ENCODE measurements at regions not wholly inside any gene's neighbourhood (a gene's known extent, or its start where the extent isn't known, plus 50 kb on each side); places are given as distances from the start of the nearest gene placed in this dataset.

DNA sequence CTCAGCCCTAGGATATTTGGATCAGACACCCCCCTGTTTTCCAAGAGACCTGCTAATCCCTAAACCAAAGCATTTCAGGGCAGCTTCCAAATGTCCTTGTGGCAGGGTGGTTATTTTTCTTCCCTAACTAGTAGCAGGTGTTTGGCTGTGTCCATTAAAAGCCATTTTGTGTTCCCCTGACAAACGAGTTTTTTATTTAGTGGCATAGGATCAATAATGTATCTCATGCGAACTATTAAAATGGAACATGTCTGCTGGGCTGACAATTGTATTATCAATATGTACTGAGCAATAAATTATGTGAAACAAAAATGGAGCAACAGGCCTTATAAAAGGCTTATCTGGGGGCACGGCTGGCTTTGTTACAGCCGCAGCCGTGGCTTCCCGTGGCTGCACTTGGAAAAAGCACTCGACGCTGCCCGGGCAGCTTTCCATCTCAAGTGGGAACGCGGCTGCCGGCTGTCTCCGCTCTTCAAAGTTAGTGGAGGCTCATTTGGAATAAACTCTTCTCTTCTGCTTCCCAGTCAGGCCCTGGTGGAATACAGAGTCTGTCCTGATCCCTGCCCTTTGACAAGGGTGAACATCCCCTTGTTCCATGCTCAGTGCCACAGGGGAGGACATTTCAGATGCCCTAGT lies 554.3 kb downstream of the TYW1 start:
- no peaks in the 10 kb centered on the region for H3K79me1 ChIP-seq (ENCODE audit: low read depth, low read length)
- H3K36me3 ChIP-seq (ENCODE audit: control insufficient read depth in 2 of 4, insufficient read depth in 4 of 4, low read length in 3 of 4) = no peaks in the 10 kb centered on the region
- H4K20me1 ChIP-seq (replicated peaks in 1 of 2; ENCODE audit: control insufficient read depth in 1 of 2, insufficient read depth in 2 of 2, low read length in 2 of 2) = no peaks in the 10 kb centered on the region
- H3K23me2 ChIP-seq (ENCODE audit: low read depth, low read length) = no peaks in the 10 kb centered on the region
- H3K4me1 ChIP-seq (replicated peaks in 1 of 4; ENCODE audit: control insufficient read depth in 3 of 4, insufficient read depth in 4 of 4, low read length in 3 of 4) = no peaks in the 10 kb centered on the region
- H2AK5ac ChIP-seq (ENCODE audit: low read depth, low read length) = no peak overlapping the region
- no peaks in the 10 kb centered on the region for H3K79me2 ChIP-seq (ENCODE audit: control insufficient read depth in 1 of 2, insufficient read depth in 2 of 2, low read length in 2 of 2)
- H3K9ac ChIP-seq (replicated peaks in 1 of 4; ENCODE audit: extremely low read depth in 1 of 4, low read depth in 3 of 4, low read length in 3 of 4) = no peak overlapping the region
- no peak overlapping the region for H3K4me2 ChIP-seq (ENCODE audit: insufficient read depth in 1 of 2, low read depth in 2 of 2, low read length in 2 of 2)
- H2BK20ac ChIP-seq (ENCODE audit: low read length) = no peak overlapping the region
- H3K4ac ChIP-seq (replicated peaks; ENCODE audit: insufficient read length, low read depth, low read length) = no peak overlapping the region
- H3K27ac ChIP-seq (ENCODE audit: low read depth, low read length) = no peak overlapping the region
- no peak overlapping the region for H3K23ac ChIP-seq (ENCODE audit: insufficient read length)
- DNase-seq (ENCODE audit: low read depth in 1 of 2, low spot score in 2 of 2) (no peak), FAIRE-seq (no peak)
- ChIA-PET CTCF (ENCODE audit: partially characterized antibody) (no interaction called here), POLR2A (ENCODE audit: partially characterized antibody) (no interaction called here)
- no peaks in the 10 kb centered on the region for H3K9me3 ChIP-seq (ENCODE audit: insufficient read depth in 2 of 2, low read depth in 1 of 2, low read length in 1 of 2)
- H3K27me3 ChIP-seq (replicated peaks in 1 of 4; ENCODE audit: control insufficient read depth in 3 of 4, extremely low read depth in 1 of 4, insufficient read depth in 3 of 4, low read length in 3 of 4) = no peaks in the 10 kb centered on the region
- no peak overlapping the region for H2BK5ac ChIP-seq (ENCODE audit: low read depth, low read length)
- H4K91ac ChIP-seq (replicated peaks; ENCODE audit: insufficient read length, low read length) = no peak overlapping the region
- H3K4me3 ChIP-seq (ENCODE audit: extremely low read depth in 1 of 4, insufficient read depth in 2 of 4, low read depth in 3 of 4, low read length in 4 of 4) = no peak overlapping the region
- H2AFZ ChIP-seq (ENCODE audit: low read length) = no peak overlapping the region
- no peak overlapping the region for H3K18ac ChIP-seq (ENCODE audit: extremely low read depth, low read length)
- no peak overlapping the region for H4K8ac ChIP-seq (ENCODE audit: extremely low read depth, insufficient read depth, low read length)
- 86% methylated on average over 13 of the region's 13 CpGs; no CpG with 5 or more reads in 1 of the 2 experiments for WGBS, 2 experiments (ENCODE audit: extremely low coverage in 1 of 2, insufficient coverage in 1 of 2, insufficient read length in 1 of 2, insufficient replicate concordance in 2 of 2, low coverage in 1 of 2, low lambda C conversion rate in 2 of 2, missing lambda C conversion rate in 1 of 2)
- no peak overlapping the region for H4K5ac ChIP-seq (ENCODE audit: insufficient read length, low read depth, low read length)
- H3K56ac ChIP-seq (replicated peaks; ENCODE audit: insufficient read length, low read depth, low read length) = no peak overlapping the region
- H2BK15ac ChIP-seq (ENCODE audit: low read length) = no peak overlapping the region
- no peak overlapping the region for H2BK12ac ChIP-seq (ENCODE audit: low read depth, low read length)
- H3K14ac ChIP-seq (ENCODE audit: insufficient read length) = no peak overlapping the region
- no peak overlapping the region for H2BK120ac ChIP-seq (replicated peaks; ENCODE audit: low read depth, low read length)
- TF ChIP-seq PHF8 (conservative IDR thresholded peaks at IDR 0.05; ENCODE audit: low read depth, low read length) (no peak), EZH2 (IDR thresholded peaks at IDR 0.05; ENCODE audit: low read depth, low read length, severe bottlenecking) (no peak), RFX5 (IDR thresholded peaks at IDR 0.05; ENCODE audit: borderline replicate concordance, low read depth, low read length) (no peak), GTF2F1 (IDR thresholded peaks at IDR 0.05; ENCODE audit: borderline replicate concordance, low read depth, low read length) (no peak), CBX8 (IDR thresholded peaks at IDR 0.05; ENCODE audit: borderline replicate concordance, low read depth, low read length) (no peak), TAF7 (optimal IDR thresholded peaks at IDR 0.05; ENCODE audit: borderline replicate concordance, low read depth, low read length) (no peak), KDM4A (IDR thresholded peaks at IDR 0.05; ENCODE audit: low read depth, low read length, severe bottlenecking) (no peak), POLR2A (IDR thresholded peaks at IDR 0.05; ENCODE audit: control extremely low read depth in 1 of 2, low read depth in 2 of 2, low read length in 2 of 2) (no peak), JUN (IDR thresholded peaks at IDR 0.05; ENCODE audit: low read depth, low read length) (no peak), SIRT6 (IDR thresholded peaks at IDR 0.05; ENCODE audit: low read length) (no peak), GABPA (IDR thresholded peaks at IDR 0.05; ENCODE audit: borderline replicate concordance, insufficient read depth, low read length) (no peak)
- TF ChIP-seq, protein P1, sequence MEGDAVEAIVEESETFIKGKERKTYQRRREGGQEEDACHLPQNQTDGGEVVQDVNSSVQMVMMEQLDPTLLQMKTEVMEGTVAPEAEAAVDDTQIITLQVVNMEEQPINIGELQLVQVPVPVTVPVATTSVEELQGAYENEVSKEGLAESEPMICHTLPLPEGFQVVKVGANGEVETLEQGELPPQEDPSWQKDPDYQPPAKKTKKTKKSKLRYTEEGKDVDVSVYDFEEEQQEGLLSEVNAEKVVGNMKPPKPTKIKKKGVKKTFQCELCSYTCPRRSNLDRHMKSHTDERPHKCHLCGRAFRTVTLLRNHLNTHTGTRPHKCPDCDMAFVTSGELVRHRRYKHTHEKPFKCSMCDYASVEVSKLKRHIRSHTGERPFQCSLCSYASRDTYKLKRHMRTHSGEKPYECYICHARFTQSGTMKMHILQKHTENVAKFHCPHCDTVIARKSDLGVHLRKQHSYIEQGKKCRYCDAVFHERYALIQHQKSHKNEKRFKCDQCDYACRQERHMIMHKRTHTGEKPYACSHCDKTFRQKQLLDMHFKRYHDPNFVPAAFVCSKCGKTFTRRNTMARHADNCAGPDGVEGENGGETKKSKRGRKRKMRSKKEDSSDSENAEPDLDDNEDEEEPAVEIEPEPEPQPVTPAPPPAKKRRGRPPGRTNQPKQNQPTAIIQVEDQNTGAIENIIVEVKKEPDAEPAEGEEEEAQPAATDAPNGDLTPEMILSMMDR (IDR thresholded peaks at IDR 0.05; ENCODE audit: control extremely low read depth in 1 of 3, insufficient read depth in 1 of 3, low read depth in 1 of 3, low read length in 3 of 3) = no peak

All from H1 (cell line).